ENCODE measurements at regions not wholly inside any gene's neighbourhood (a gene's known extent, or its start where the extent isn't known, plus 50 kb on each side); places are given as distances from the start of the nearest gene placed in this dataset.
A peak's percentile ranks its signal among the peaks of the same experiment; 100 is the strongest.

GRCh38 chr6:4647414-4648365 lies 128.5 kb upstream of the CDYL start (continued):
- TF ChIP-seq TSHZ1 (CRISPR knock-in tag; IDR thresholded peaks at IDR 0.05) (no peak), XRCC3 (IDR thresholded peaks at IDR 0.05) (no peak), MEIS2 (IDR thresholded peaks at IDR 0.05; ENCODE audit: partially characterized antibody) (peak; percentile 43), HDAC2 (IDR thresholded peaks at IDR 0.05) (0 out of 2 replicates have a peak, but pooled peaks have one; percentile 43), RBM25 (IDR thresholded peaks at IDR 0.05; ENCODE audit: low read depth, low read length, severe bottlenecking) (no peak), HCFC1 (IDR thresholded peaks at IDR 0.05; ENCODE audit: low read depth, low read length) (peak; percentile 48; the same call in 1 of the 2 replicates), ZBTB1 (CRISPR knock-in tag; IDR thresholded peaks at IDR 0.05; ENCODE audit: borderline replicate concordance, low read depth) (peak; percentile 72; the same call in 1 of the 2 replicates), TEAD4 (IDR thresholded peaks at IDR 0.05; ENCODE audit: low read length) (peak; percentile 30; the same call in 1 of the 2 replicates), TEAD4 (CRISPR knock-in tag; IDR thresholded peaks at IDR 0.05; ENCODE audit: borderline replicate concordance) (no peak), ZKSCAN8 (CRISPR knock-in tag; IDR thresholded peaks at IDR 0.05) (0 out of 2 replicates have a peak, but pooled peaks have one; percentile 54), HDAC6 (IDR thresholded peaks at IDR 0.05; ENCODE audit: low read depth, low read length) (no peak), ARID4B (CRISPR knock-in tag; IDR thresholded peaks at IDR 0.05) (no peak), ZMIZ1 (IDR thresholded peaks at IDR 0.05; ENCODE audit: low read depth in 2 of 2, low read length in 2 of 2) (0 out of 4 replicates have a peak, but pooled peaks of 1 of the 2 experiments have one; percentile 40), DNMT1 (IDR thresholded peaks at IDR 0.05) (no peak)

Measured in K562 (cell line).